ENCODE measurements at regions not wholly inside any gene's neighbourhood (a gene's known extent, or its start where the extent isn't known, plus 50 kb on each side); places are given as distances from the start of the nearest gene placed in this dataset.

- DNase-seq (ENCODE audit: low read depth), result no peak
- no peak overlapping the region for H3K4me3 ChIP-seq (ENCODE audit: low read length)
- no peak for TF ChIP-seq CTCF (IDR thresholded peaks at IDR 0.05; ENCODE audit: insufficient read depth, low read depth, low read length, missing control alignments)
Observed at GRCh38 chr9:105932276-105932675, 237.9 kb downstream of the TMEM38B start.

GRCh38 chr9:105950448-105950847 lies 256.1 kb downstream of the TMEM38B start:
- no peak for TF ChIP-seq CTCF (IDR thresholded peaks at IDR 0.05; ENCODE audit: insufficient read depth, low read depth, low read length, missing control alignments)
- DNase-seq (ENCODE audit: low read depth), result no peak
- no peak overlapping the region for H3K4me3 ChIP-seq (ENCODE audit: low read length)

- no peak for TF ChIP-seq CTCF (IDR thresholded peaks at IDR 0.05; ENCODE audit: insufficient read depth, low read depth, low read length, missing control alignments)
- DNase-seq (ENCODE audit: low read depth), result no peak
- no peak overlapping the region for H3K4me3 ChIP-seq (ENCODE audit: low read length)
Observed at GRCh38 chr9:105950894-105951293, 256.6 kb downstream of the TMEM38B start.

GRCh38 chr9:105954517-105954916 lies 260.2 kb downstream of the TMEM38B start:
- no peak for TF ChIP-seq CTCF (IDR thresholded peaks at IDR 0.05; ENCODE audit: insufficient read depth, low read depth, low read length, missing control alignments)
- DNase-seq (ENCODE audit: low read depth), result no peak
- no peak overlapping the region for H3K4me3 ChIP-seq (ENCODE audit: low read length)

GRCh38 chr9:105957830-105958229 lies 263.5 kb downstream of the TMEM38B start:
- TF ChIP-seq CTCF (IDR thresholded peaks at IDR 0.05; ENCODE audit: insufficient read depth, low read depth, low read length, missing control alignments), result no peak
- H3K4me3 ChIP-seq (ENCODE audit: low read length), result no peak overlapping the region
- DNase-seq (ENCODE audit: low read depth), result peak; percentile 10

- TF ChIP-seq CTCF (IDR thresholded peaks at IDR 0.05; ENCODE audit: insufficient read depth, low read depth, low read length, missing control alignments), result no peak
- no peak overlapping the region for H3K4me3 ChIP-seq (ENCODE audit: low read length)
- peak; percentile 18 for DNase-seq (ENCODE audit: low read depth)
Observed at GRCh38 chr9:105958587-105958986, 264.2 kb downstream of the TMEM38B start.

- no peak for DNase-seq (ENCODE audit: low read depth)
- no peak overlapping the region for H3K4me3 ChIP-seq (ENCODE audit: low read length)
- TF ChIP-seq CTCF (IDR thresholded peaks at IDR 0.05; ENCODE audit: insufficient read depth, low read depth, low read length, missing control alignments), result no peak
Observed at GRCh38 chr9:105959531-105959930, 265.2 kb downstream of the TMEM38B start.

Data from epithelial cell of esophagus (primary cell).